Eye (tissue), 1 donor: ENCODE measurements at regions not wholly inside any gene's neighbourhood (a gene's known extent, or its start where the extent isn't known, plus 50 kb on each side); places are given as distances from the start of the nearest gene placed in this dataset.

Experiments used
- DNase-seq: peaks from one replicate; pipeline ENCODE4 v3.0.0-alpha.2; 2015

DNA sequence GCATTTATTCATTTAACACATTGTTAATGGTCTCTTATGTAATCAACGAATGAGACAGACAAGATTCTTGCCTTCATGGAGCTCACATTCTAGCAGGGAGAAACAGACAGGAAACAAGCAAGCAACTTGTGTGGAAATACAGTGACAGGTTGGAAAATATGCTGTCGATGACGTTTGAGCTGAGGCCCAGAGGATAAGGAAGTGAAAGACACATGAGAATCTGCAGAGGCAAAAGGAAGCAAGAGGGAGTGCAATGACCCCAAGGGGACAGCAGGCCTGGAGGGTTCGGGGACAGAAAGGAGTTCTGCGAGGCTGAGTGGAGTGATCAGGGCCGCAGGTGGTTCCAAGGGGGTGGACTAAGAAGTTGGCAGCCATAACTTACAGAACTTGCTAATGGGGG is 60.6 kb upstream of the AKT3 start:
- no peak for DNase-seq

GRCh38 chr1:243903895-243904294 is 53.9 kb upstream of the AKT3 start:
- peak; percentile 61 for DNase-seq

DNA sequence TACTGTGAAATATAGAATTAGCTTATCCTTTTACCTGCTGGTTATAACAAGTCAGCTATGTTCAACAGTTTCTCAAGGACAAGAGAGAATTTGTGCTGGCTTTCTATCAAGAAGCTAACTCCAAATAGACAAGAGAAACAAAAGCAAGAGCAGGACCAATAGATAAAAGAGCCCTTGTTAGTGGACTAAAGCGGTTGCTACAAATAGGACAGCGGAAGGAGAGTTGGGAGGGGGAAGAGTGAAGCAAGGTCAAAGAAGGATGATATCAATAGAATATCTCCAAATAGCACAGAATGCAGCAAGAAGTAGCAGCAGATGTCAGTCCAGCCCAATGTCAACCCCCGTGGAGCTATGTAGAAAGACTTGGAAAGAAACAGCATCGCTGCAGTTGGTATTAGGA is 53.0 kb upstream of the AKT3 start:
- DNase-seq = peak; percentile 23

DNA sequence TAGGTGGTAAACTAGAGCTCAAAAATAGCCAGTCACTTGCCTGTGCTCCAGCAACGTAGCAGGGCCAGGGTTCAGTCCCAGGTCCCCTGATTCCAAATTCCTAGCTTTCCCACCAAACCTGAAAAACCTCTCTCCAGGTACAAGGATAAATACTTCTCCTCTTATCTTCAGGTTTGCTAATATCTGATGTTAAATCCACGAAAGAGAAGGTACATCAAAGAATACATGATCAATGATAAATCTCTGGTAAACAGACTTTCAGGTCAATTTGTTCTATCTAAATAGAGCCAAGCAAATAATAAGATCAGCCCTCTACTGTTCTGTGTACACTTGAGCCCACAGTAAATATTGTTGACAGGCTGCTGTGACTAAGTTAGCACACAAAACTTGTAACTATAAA is 52.1 kb upstream of the AKT3 start:
- no peak for DNase-seq
